Parathyroid adenoma (tissue), 2 donors: ENCODE measurements at regions not wholly inside any gene's neighbourhood (a gene's known extent, or its start where the extent isn't known, plus 50 kb on each side); places are given as distances from the start of the nearest gene placed in this dataset.

ENCODE experiments used
- H2AFZ ChIP-seq: fragments of 300-600 bp; sonication (generic); one replicate; pipeline ENCODE4 v1.7.0; 2017; ENCODE audit warnings: antibody characterized with exemption, mild to moderate bottlenecking
- H3K27ac ChIP-seq: fragments of 300-600 bp; sonication (generic); one replicate; pipeline ENCODE4 v1.7.0; 2017
- H3K27me3 ChIP-seq: fragments of 300-600 bp; sonication (generic); one replicate; pipeline ENCODE4 v1.7.0; 2017; ENCODE audit warnings: low read length; ENCODE audit not compliant: control insufficient read depth, insufficient read depth
- H3K36me3 ChIP-seq: fragments of 300-600 bp; sonication (generic); one replicate; pipeline ENCODE4 v1.7.0; 2017; ENCODE audit warnings: low read length; ENCODE audit not compliant: control insufficient read depth, insufficient read depth
- H3K4me1 ChIP-seq: fragments of 300-600 bp; sonication (generic); one replicate; pipeline ENCODE4 v1.7.0; 2017; ENCODE audit warnings: control low read depth
- H3K4me2 ChIP-seq: fragments of 300-600 bp; sonication (generic); one replicate; pipeline ENCODE4 v1.7.0; 2017; ENCODE audit warnings: low read length
- H3K4me3 ChIP-seq: fragments of 300-600 bp; sonication (generic); one replicate; pipeline ENCODE4 v1.7.0; 2017; ENCODE audit warnings: low read depth, low read length
- H3K79me2 ChIP-seq: fragments of 300-600 bp; sonication (generic); one replicate; pipeline ENCODE4 v1.7.0; 2017; ENCODE audit warnings: control low read depth
- H3K9ac ChIP-seq: fragments of 300-600 bp; sonication (generic); one replicate; pipeline ENCODE4 v1.7.0; 2017; ENCODE audit warnings: mild to moderate bottlenecking
- H3K9me3 ChIP-seq: fragments of 300-600 bp; sonication (generic); one replicate; pipeline ENCODE4 v1.7.0; 2017; ENCODE audit warnings: low read length; ENCODE audit not compliant: control insufficient read depth
- CTCF ChIP-seq: fragments of 300-600 bp; sonication (generic); IDR thresholded peaks from one replicate; pipeline ENCODE4 v1.7.0; 2017; ENCODE audit warnings: antibody characterized with exemption, mild to moderate bottlenecking
- donor health status: primary hyperparathyroidism.

GRCh38 chr12:59234391-59234790 is 314.1 kb upstream of the LRIG3 start:
- Histone ChIP-seq H3K27me3 (no peaks in the 10 kb centered on the region), H3K27ac (no peak overlapping the region), H3K4me2 (no peak overlapping the region), H3K9ac (no peak overlapping the region), H3K4me3 (no peak overlapping the region), H3K4me1 (no peaks in the 10 kb centered on the region), H3K9me3 (no peaks in the 10 kb centered on the region), H3K36me3 (no peaks in the 10 kb centered on the region), H2AFZ (no peak overlapping the region), H3K79me2 (no peaks in the 10 kb centered on the region)
- no peak for TF ChIP-seq CTCF

GRCh38 chr12:59230334-59230733 is 310.0 kb upstream of the LRIG3 start:
- Histone ChIP-seq H3K27ac (no peak overlapping the region), H3K36me3 (no peaks in the 10 kb centered on the region), H3K4me3 (no peak overlapping the region), H3K79me2 (no peaks in the 10 kb centered on the region), H3K9me3 (no peaks in the 10 kb centered on the region), H3K4me1 (no peaks in the 10 kb centered on the region), H2AFZ (no peak overlapping the region), H3K4me2 (no peak overlapping the region), H3K27me3 (no peaks in the 10 kb centered on the region), H3K9ac (no peak overlapping the region)
- no peak for TF ChIP-seq CTCF

GRCh38 chr12:59219148-59219547 is 298.8 kb upstream of the LRIG3 start:
- no peak for TF ChIP-seq CTCF
- H3K4me1 ChIP-seq = no peaks in the 10 kb centered on the region
- no peak overlapping the region for H3K4me2 ChIP-seq
- no peaks in the 10 kb centered on the region for H3K27me3 ChIP-seq
- H3K4me3 ChIP-seq = no peak overlapping the region
- no peak overlapping the region for H3K27ac ChIP-seq
- H3K9ac ChIP-seq = no peak overlapping the region
- no peaks in the 10 kb centered on the region for H3K79me2 ChIP-seq
- no peak overlapping the region for H2AFZ ChIP-seq
- no peaks in the 10 kb centered on the region for H3K36me3 ChIP-seq
- no peaks in the 10 kb centered on the region for H3K9me3 ChIP-seq

GRCh38 chr12:59196989-59197388 is 276.7 kb upstream of the LRIG3 start:
- Histone ChIP-seq H3K36me3 (no peaks in the 10 kb centered on the region), H3K4me2 (no peak overlapping the region), H2AFZ (no peak overlapping the region)

More at GRCh38 chr12:59196989-59197388, 276.7 kb upstream of the LRIG3 start:
- Histone ChIP-seq H3K9me3 (no peaks in the 10 kb centered on the region), H3K27ac (no peak overlapping the region), H3K79me2 (no peaks in the 10 kb centered on the region), H3K27me3 (no peaks in the 10 kb centered on the region), H3K9ac (no peak overlapping the region), H3K4me3 (no peak overlapping the region), H3K4me1 (no peaks in the 10 kb centered on the region)
- no peak for TF ChIP-seq CTCF
